WTC11 (cell line): ENCODE measurements at regions not wholly inside any gene's neighbourhood (a gene's known extent, or its start where the extent isn't known, plus 50 kb on each side); places are given as distances from the start of the nearest gene placed in this dataset.

Source experiments
- ATAC-seq: fragments of 200-7000 bp; cut with Tn5 transposase; 2 replicates; pipeline ENCODE4 v1.10.0; 2021; ENCODE audit warnings: mild to moderate bottlenecking, moderate library complexity
- CTCF ChIA-PET: fragments of 300-600 bp; sonication (Branson Sonifier 250); formaldehyde crosslinking; loops from one replicate; lab custom pipeline; 2021; ENCODE audit warnings: antibody characterized with exemption; lab: Charles Lee
- POLR2A ChIA-PET: fragments of 350-600 bp; sonication (Branson Sonifier 250); formaldehyde crosslinking; loops from one replicate; lab custom pipeline; 2021; ENCODE audit warnings: antibody characterized with exemption; lab: Charles Lee
- DNase-seq: peaks from one replicate; pipeline ENCODE4 v3.0.0; 2021; ENCODE audit warnings: low spot score
- H3K27ac Mint-ChIP-seq: 2 replicates; pipeline ENCODE4 v1.8.0; 2021; ENCODE audit warnings: mixed read lengths
- H3K27me3 Mint-ChIP-seq: 2 replicates; pipeline ENCODE4 v1.8.0; 2021; ENCODE audit warnings: low read depth, mild to moderate bottlenecking, moderate library complexity, mixed read lengths
- H3K36me3 Mint-ChIP-seq: 2 replicates; pipeline ENCODE4 v1.8.0; 2021; ENCODE audit warnings: mixed read lengths
- H3K4me1 Mint-ChIP-seq: 2 replicates; pipeline ENCODE4 v1.8.0; 2022; ENCODE audit warnings: mixed read lengths
- H3K4me3 Mint-ChIP-seq: 2 replicates; pipeline ENCODE4 v1.8.0; 2021; ENCODE audit warnings: mild to moderate bottlenecking, moderate library complexity, mixed read lengths
- H3K9me3 Mint-ChIP-seq: 2 replicates; pipeline ENCODE4 v1.8.0; 2021; ENCODE audit warnings: mixed read lengths
- AR ChIP-seq: fragments of 250-450 bp; sonication (Bioruptor Pico); IDR thresholded peaks from 2 replicates; pipeline ENCODE4 v1.9.0; 2021; ENCODE audit warnings: mild to moderate bottlenecking
- CBFB ChIP-seq: sonication (generic); formaldehyde crosslinking; IDR thresholded peaks from 2 replicates; pipeline ENCODE4 v1.8.1; 2022; ENCODE audit warnings: mild to moderate bottlenecking, low read depth, missing genetic modification reagents
- ERG ChIP-seq: fragments of 250-450 bp; sonication (Bioruptor Pico); IDR thresholded peaks from 2 replicates; pipeline ENCODE4 v1.8.0; 2021; ENCODE audit warnings: mild to moderate bottlenecking
- FOXK1 ChIP-seq: sonication (generic); formaldehyde crosslinking; IDR thresholded peaks from 2 replicates; pipeline ENCODE4 v1.8.0; 2022; ENCODE audit warnings: mild to moderate bottlenecking, moderate library complexity, missing genetic modification reagents
- FOXP1 ChIP-seq: sonication (generic); formaldehyde crosslinking; IDR thresholded peaks from 2 replicates; pipeline ENCODE4 v1.8.0; 2022; ENCODE audit warnings: missing genetic modification reagents, mild to moderate bottlenecking, moderate library complexity, borderline replicate concordance
- HMGA2 ChIP-seq: fragments of 250-450 bp; sonication (Bioruptor Pico); IDR thresholded peaks from 2 replicates; pipeline ENCODE4 v1.4.0; 2021; ENCODE audit warnings: mild to moderate bottlenecking, moderate library complexity
- IRF1 ChIP-seq: sonication (generic); formaldehyde crosslinking; IDR thresholded peaks from 2 replicates; pipeline ENCODE4 v1.8.0; 2023; ENCODE audit warnings: missing genetic modification reagents
- IRF2 ChIP-seq: sonication (generic); formaldehyde crosslinking; IDR thresholded peaks from 2 replicates; pipeline ENCODE4 v1.8.0; 2022; ENCODE audit warnings: low read depth, missing genetic modification reagents, borderline replicate concordance
- MAX ChIP-seq: sonication (generic); formaldehyde crosslinking; IDR thresholded peaks from 2 replicates; pipeline ENCODE4 v1.8.0; 2022; ENCODE audit warnings: mild to moderate bottlenecking, missing genetic modification reagents
- MYBL2 ChIP-seq: sonication (generic); formaldehyde crosslinking; IDR thresholded peaks from 2 replicates; pipeline ENCODE4 v1.8.1; 2023; ENCODE audit warnings: mild to moderate bottlenecking, moderate library complexity, missing genetic modification reagents
- NFYB ChIP-seq: sonication (generic); formaldehyde crosslinking; conservative IDR thresholded peaks from 2 replicates; pipeline ENCODE4 v1.8.0; 2022; ENCODE audit warnings: low read depth, missing genetic modification reagents
- PRDM15 ChIP-seq: sonication (generic); formaldehyde crosslinking; IDR thresholded peaks from 2 replicates; pipeline ENCODE4 v1.8.0; 2022; ENCODE audit warnings: missing genetic modification reagents
- PRRX2 ChIP-seq: fragments of 250-450 bp; sonication (Bioruptor Pico); IDR thresholded peaks from 2 replicates; pipeline ENCODE4 v1.8.0; 2021; ENCODE audit warnings: mild to moderate bottlenecking
- TEAD1 ChIP-seq: sonication (generic); formaldehyde crosslinking; IDR thresholded peaks from 2 replicates; pipeline ENCODE4 v1.8.0; 2022; ENCODE audit warnings: mild to moderate bottlenecking, missing genetic modification reagents
- USF2 ChIP-seq: sonication (generic); formaldehyde crosslinking; IDR thresholded peaks from 2 replicates; pipeline ENCODE4 v1.8.1; 2023; ENCODE audit warnings: mild to moderate bottlenecking, missing genetic modification reagents, moderate library complexity
- ZMAT4 ChIP-seq: fragments of 250-450 bp; sonication (Bioruptor Pico); IDR thresholded peaks from 2 replicates; pipeline ENCODE4 v1.9.0; 2021; ENCODE audit warnings: mild to moderate bottlenecking
- ZNF138 ChIP-seq: sonication (generic); formaldehyde crosslinking; conservative IDR thresholded peaks from 2 replicates; pipeline ENCODE4 v1.8.1; 2022; ENCODE audit warnings: mild to moderate bottlenecking, moderate library complexity, missing genetic modification reagents
- ZNF416 ChIP-seq: fragments of 250-450 bp; sonication (Bioruptor Pico); IDR thresholded peaks from 2 replicates; pipeline ENCODE4 v1.9.0; 2021; ENCODE audit warnings: mild to moderate bottlenecking, inconsistent platforms
- ZNF425 ChIP-seq: fragments of 250-450 bp; sonication (Bioruptor Pico); conservative IDR thresholded peaks from 2 replicates; pipeline ENCODE4 v1.9.0; 2021; ENCODE audit warnings: mild to moderate bottlenecking
- ZNF671 ChIP-seq: fragments of 250-450 bp; sonication (Bioruptor Pico); IDR thresholded peaks from 2 replicates; pipeline ENCODE4 v1.8.0; 2021; ENCODE audit warnings: mild to moderate bottlenecking
- ZSCAN18 ChIP-seq: fragments of 250-450 bp; sonication (Bioruptor Pico); IDR thresholded peaks from 2 replicates; pipeline ENCODE4 v2.1.2; 2022; ENCODE audit warnings: mild to moderate bottlenecking, moderate library complexity

- peak overlapping the region; percentile 86 for H3K27ac Mint-ChIP-seq
- no peak for DNase-seq
- no peak for ATAC-seq
These were observed 664.7 kb upstream of the NEGR1 start for GRCh38 chr1:72946903-72947499.

GRCh38 chr1:72942008-72942407, 659.7 kb upstream of the NEGR1 start:
- no peak for DNase-seq
- no peak for TF ChIP-seq ZSCAN18 (CRISPR knock-in tag)
- TF ChIP-seq PRDM15 (CRISPR knock-in tag): no peak
- TF ChIP-seq NFYB (CRISPR knock-in tag): no peak
- TF ChIP-seq MAX (CRISPR knock-in tag): no peak
- no peak for TF ChIP-seq MYBL2
- no peak for TF ChIP-seq ZNF425 (CRISPR knock-in tag)
- TF ChIP-seq HMGA2 (CRISPR knock-in tag): no peak
- no peak for TF ChIP-seq FOXP1 (CRISPR knock-in tag)
- no peak for TF ChIP-seq ZNF416 (CRISPR knock-in tag)
- no peak for TF ChIP-seq IRF2 (CRISPR knock-in tag)
- TF ChIP-seq AR: no peak
- TF ChIP-seq FOXK1 (CRISPR knock-in tag): no peak
- no peak for TF ChIP-seq ERG (CRISPR knock-in tag)
- TF ChIP-seq CBFB (CRISPR knock-in tag): no peak

More at GRCh38 chr1:72946903-72947499, 664.7 kb upstream of the NEGR1 start:
- H3K27me3 Mint-ChIP-seq: no peaks in the 10 kb centered on the region
- ChIA-PET POLR2A (no interaction called here), CTCF (no interaction called here)
- no peaks in the 10 kb centered on the region for H3K36me3 Mint-ChIP-seq
- no peaks in the 10 kb centered on the region for H3K9me3 Mint-ChIP-seq
- H3K4me1 Mint-ChIP-seq: peaks cover 48% of the 10 kb centered on the region
- no peak for TF ChIP-seq ZNF138 (CRISPR knock-in tag)
- no peak for TF ChIP-seq USF2
- TF ChIP-seq ZNF671 (CRISPR knock-in tag): no peak
- TF ChIP-seq TEAD1 (CRISPR knock-in tag): no peak
- no peak for TF ChIP-seq PRRX2 (CRISPR knock-in tag)
- TF ChIP-seq IRF1: no peak
- no peak for TF ChIP-seq ZMAT4 (CRISPR knock-in tag)
- H3K4me3 Mint-ChIP-seq: no peak overlapping the region

More at GRCh38 chr1:72942008-72942407, 659.7 kb upstream of the NEGR1 start:
- Mint-ChIP-seq H3K4me3 (no peak overlapping the region), H3K36me3 (no peaks in the 10 kb centered on the region), H3K4me1 (peaks cover 55% of the 10 kb centered on the region), H3K27me3 (no peaks in the 10 kb centered on the region), H3K27ac (peak overlapping the region; percentile 40; the same call in 1 of the 2 replicates), H3K9me3 (no peaks in the 10 kb centered on the region)
- ChIA-PET CTCF (no interaction called here), POLR2A (no interaction called here)
- ATAC-seq: no peak
